HG03469 (cell line): ENCODE measurements at regions not wholly inside any gene's neighbourhood (a gene's known extent, or its start where the extent isn't known, plus 50 kb on each side); places are given as distances from the start of the nearest gene placed in this dataset.

Source experiments
- ATAC-seq: cut with Tn5 transposase; IDR thresholded peaks from one replicate; pipeline ENCODE4 v1.9.1; 2021; ENCODE audit warnings: mild to moderate bottlenecking, moderate library complexity, moderate number of reproducible peaks; ENCODE audit not compliant: unreplicated experiment

DNA sequence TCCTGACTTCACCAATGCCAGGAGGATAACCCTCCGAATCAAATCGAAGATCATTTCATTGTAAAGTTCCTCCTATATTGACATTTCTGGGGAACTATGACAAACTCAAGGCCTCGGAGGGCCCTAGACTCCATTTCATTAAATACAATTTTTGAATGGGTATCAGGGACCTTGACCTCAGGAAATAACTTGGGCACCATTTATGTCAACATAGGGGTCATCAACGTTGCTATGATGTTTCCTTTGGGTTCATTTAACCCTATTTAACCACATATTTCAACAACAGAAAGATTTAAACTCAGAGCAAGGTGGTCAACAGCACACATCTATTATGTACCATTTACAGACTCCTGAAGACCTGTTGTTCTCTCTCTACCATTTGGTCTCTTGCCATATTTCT, 395.1 kb downstream of the TRIML1 start:
- ATAC-seq: no peak

DNA sequence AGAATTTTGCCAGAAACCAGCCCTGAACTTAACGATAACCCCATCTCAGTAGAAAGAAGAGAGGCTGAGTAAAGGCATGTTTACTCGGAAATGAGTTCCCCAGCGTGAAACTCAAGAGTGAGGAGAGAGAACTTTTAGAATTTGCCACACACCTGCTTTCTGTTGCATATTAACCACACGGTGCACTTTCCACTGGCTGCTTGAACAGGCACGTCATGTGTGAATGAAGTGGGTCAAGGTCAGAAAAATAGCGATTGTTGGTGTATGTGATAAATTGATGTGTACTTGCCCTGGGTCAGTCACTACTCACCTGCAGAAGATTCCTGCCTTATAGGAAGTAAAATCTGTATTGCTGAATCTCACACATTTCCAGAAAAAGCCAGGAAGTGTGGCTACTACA, 395.7 kb downstream of the TRIML1 start:
- ATAC-seq: no peak

DNA sequence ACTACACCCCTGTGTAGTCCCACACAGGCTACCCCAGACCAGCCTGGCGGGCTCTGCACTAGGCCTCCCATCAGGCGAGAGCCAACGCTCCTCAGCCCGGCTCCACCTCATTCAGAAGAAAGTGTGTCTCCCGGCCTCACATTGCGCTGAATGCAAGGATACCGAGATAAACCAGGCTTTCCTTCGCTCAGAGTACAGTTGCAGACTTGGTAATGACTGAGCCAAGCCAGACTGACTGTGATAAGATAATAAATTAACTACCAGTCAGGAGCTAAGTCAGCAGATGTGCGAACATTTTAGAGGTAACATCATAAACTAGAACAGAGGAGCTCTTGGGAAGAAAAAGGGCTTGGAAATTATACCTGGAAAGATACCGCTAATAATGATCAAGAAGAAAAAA, 397.6 kb downstream of the TRIML1 start:
- no peak for ATAC-seq

DNA sequence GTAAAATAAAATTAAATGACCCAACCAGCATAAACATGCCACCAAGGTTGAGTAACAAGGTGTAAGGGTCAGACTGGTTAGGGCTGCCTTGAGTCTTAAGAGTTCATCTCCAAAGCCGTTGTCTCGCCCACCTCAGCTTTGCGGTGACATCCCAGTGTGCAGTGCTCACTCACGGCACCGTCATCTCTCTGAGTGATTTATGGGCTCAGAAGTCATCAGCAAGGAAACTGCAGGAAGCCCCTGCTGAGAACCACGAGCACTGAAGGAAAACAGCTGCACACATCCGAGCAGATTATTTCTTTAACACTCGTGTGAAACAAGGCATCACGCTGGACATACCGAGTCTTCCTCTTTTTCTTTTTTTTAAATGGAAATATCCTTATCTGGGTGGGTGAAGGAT, 411.1 kb downstream of the TRIML1 start:
- ATAC-seq: no peak

DNA sequence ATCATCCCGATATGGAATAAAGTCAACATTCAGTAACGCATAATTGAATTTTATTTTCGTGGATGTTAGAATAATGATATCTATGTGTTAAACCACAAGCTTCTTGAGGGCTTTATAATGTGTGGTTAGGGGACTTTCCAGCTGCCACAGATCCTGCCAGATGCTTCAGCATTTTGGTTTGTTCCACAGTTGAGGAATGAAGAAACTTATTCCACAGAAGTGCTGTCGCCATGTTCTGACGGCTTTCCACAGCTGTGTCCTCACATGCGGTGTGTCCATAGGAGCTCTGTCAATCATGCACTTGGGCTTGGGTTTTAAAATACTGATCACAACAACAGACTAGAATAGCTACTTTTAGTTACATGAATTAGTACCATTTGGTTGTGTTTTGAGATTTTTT, 411.9 kb downstream of the TRIML1 start:
- no peak for ATAC-seq

DNA sequence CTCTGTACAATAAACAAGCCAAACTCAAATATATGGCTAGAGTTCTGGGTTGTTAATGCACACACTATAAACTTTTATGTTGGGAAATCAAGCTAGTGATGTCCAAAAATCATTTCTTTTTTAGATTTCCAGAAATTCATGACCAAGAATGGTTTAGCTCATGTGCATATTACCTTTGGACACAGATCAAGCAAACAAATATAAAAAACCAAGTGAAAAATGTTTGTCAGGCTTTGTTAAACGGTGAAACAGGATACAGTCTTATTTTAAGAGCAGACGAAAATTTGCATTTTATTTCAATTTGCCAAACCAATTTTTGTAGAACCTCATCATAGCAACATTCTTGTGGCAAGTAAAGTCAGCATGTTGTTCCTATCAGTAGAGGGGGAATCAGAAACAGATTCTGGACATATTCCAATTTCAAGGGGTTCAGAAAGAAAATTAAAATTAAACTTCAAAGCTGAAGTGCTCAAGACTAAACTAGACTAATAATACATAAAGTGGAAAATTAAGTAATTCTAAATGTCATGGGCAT, 413.6 kb downstream of the TRIML1 start:
- no peak for ATAC-seq

DNA sequence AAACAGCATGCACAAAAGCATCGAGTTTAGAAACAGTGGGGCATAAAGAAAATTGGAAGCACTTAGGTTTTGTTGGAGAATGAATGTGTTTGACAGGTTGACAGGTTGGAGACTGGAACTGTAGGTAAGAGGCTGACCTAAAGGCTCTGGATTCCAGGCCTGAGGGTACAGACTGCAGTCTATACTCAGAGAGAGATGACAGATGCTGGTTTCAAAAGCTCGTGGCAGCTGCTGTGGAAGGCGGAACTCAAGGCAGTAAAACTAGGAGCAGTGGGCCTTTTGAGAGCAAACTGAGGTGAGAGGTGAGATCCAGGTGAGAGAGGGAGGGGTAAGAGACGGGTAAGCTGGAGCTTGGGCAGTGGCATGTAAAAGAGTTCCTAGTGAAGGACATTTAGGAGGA, 415.2 kb downstream of the TRIML1 start:
- no peak for ATAC-seq

DNA sequence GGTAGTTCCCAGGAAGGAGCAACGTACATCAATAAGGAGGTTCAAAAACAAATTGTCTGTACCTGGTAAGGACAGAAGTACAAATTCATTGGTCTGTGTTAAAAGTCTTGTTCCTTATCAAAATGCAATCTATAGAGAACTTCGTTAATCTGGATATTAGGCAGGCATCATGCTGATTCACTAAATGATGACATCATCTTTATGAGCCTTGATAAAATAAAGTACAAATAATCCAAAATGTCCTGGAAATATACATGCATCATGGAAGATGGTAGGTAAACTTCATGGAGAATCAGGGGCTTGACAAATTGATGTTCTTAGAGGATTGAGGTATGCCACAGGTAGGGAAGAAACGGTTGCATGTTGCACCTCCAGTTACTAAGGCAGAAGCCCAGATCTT, 433.9 kb downstream of the TRIML1 start:
- no peak for ATAC-seq

DNA sequence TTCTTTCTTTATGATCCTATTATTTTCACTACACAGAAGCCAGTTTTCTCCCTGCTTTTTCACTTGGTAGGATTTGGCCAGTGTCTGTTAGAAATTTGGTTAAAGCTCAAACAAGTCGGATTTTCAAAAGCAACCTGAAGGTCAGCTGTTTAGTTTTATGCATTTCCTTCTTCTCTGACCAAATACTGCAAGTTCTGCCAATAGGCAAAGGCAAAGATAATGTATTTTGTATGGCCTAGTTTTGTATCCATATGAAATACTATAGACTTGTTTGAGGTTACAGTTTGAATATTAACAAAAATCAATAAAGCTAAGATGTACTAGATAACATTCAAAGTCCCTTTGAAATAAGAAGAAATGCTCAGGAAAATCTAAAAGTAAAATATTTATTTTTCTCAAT, 439.4 kb downstream of the TRIML1 start:
- ATAC-seq: no peak

DNA sequence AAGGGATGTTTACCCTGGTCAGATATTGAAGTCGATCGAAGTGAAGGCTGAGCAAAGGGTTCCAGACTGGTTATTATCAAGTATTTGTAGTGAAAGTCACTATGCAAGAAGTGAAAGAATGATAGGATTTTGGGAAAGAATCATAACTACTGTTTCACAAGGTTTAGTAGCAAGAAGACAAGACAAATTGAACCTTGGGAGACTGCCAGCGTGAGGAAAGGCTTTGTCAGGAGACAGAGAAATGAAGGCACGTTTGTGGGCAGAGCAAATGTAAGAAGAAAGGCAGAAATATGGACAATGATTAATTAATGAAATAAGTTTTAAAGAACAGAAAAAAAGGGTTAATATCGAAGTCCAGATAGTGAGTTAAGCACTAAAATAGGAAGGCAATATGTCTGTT, 456.8 kb downstream of the TRIML1 start:
- ATAC-seq: no peak

DNA sequence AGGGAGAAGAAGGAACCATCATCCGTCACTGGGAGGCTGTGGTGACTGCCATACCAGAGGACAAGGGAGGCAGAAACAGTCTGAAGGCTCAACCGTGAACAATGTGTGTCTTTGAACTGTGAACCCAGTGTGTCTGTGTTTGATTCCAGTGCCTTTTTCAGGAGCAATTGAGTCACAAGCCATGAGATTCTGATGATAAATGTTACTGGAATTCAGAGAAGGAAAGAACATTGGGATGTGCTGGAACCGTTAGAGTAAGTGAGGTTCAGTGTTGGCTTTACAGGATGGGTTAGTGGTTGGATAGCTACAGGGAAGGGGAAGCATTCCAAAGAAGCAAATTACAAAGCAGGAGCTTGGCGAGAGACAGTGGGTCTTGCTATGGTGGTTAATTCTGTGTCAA, 464.4 kb downstream of the TRIML1 start:
- no peak for ATAC-seq

DNA sequence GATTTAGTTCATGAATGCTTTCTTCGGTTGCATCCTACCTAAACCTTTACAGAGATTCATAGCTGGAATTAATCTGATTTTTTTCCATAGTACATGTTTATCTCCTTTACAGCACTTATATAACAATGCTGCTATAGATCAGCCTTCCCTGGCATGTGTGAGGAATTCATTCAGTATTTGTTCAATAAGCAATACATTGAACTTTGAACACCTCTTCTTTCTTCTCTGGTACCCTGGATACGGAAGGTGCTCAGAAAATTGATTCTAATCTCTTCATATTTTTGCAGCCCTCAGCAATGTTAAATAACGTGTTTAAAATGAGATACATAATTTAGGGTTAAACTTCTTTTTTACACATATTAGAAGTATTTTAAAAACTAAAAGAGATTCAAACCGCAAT, 467.4 kb downstream of the TRIML1 start:
- no peak for ATAC-seq

DNA sequence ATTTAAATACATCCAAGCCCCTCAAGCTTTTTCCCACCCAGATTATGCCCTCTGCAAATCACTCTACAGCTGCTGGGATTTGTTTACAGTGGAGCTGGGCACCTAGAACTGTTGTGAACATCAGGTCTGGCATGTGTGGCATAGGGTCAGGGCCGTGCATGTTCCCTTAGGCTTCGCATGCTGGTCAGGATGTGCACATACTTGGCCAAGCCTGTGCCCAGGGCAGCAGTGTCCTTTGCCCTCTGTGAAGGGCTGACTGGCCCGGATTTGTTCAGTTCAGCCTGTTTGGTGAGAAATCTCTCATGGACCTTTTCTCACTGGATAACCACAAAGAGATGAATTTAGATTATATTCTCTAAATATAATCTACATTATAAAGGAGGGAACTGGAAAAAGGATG, 471.9 kb downstream of the TRIML1 start:
- ATAC-seq: no peak

DNA sequence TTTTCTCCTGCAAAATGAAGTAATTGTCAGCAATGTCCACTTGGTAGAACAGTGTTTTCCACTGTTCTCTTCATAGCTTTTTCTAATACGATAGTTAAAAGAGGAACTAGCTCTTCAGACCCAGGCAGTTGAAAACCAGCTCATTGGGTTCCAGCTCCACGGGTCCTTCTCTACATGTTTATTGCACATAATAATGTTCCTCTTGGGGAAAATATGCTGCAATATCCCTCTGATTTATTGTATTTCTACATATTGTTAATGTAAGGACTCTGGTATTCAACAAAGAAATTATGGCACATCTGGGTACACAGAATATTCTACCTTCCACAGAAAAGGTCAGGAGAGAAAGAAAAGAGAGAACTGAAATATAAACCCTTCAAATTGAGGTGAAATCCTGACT, 473.4 kb downstream of the TRIML1 start:
- no peak for ATAC-seq

DNA sequence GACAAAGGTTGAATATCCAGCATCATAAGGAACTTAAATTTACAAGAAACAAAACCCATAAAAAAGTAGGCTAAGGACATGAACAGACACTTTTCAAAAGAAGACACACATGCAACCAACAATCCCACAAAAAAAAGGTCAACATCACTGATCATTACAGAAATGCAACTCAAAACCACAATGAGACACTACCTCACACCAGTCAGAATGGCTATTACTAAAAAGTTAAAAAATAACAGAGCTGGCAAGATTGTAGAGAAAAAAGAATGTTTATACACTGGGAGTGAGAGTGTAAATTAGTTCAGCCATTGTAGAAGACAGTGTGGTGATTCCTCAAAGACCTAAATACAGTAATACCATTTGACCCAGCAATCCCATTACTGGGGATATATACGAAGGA, 474.7 kb downstream of the TRIML1 start:
- ATAC-seq: no peak

DNA sequence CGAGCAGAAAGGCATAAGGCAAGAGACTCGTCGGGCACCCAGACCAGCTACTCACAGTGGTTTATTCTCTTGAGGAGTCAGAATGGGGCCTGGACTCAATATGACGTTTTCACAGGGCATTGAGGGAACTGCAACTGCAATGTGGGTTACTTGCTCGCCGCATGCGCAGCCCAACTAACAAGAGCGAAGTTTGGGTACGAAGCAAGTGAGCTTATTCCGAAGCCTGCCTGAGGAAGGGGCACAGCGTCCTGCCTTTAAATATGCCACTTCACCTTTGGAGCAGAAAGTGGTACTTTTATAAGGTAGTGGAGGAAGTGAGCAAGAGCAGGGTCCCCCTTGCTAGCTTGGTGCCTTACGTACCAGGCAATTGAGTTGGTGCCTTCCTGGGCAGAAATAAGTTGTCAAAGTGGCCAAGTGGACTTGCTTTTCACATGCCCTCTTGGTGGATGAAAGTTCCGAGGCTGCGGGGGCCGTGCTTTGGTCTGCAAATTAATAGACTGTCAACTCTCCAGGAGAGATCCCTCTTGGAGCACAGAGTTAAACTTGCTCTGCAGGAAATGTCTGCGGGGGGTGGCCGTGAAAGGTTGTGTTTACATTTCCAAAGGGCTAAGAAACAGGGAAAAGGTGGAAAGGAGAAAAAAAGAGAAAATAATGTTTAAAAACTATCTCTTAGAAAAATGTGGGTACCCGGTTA, 480.4 kb downstream of the TRIML1 start:
- ATAC-seq: no peak

DNA sequence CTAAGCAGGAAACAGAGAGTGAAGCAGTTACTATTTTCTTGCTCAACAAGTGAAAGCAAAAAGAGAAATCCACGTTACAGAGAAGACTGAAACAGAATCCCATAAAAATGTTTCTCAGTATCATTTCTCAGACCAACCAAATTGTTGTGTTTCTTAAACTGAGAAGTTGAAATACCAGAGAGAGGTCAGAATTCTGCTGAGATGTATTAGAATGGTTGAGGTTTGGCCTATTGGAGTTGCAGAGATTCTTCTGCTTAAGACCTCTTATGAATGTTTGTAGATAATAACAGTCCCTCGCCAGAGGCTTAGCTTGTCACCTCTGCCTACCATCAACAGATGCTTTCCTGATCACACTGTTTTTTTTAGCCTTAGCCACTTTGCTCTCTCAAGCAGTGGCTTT, 481.4 kb downstream of the TRIML1 start:
- no peak for ATAC-seq

DNA sequence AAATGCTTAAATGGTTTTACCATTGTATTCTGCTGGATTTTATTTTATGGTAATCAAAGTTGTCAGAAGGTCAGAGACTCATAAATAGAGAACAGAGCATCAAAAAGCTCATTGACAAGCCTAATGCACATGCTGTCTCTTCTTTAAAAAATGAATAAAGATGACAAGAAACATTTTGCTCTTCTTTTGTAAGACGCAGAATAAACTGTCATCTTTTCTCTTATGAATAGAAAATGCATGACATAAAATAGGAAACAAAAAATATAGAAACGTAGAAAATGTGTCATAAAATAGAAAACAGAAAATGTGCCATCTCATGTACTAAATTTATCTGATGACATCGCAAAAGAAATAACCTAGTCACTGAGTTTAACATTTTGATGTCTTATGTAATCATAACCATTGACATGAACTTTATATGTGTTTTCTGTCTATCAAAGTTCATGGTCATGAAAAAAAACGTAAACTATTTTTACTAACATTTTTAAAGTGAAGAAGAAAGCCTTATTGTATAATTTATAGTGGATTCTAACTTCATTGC, 484.1 kb downstream of the TRIML1 start:
- ATAC-seq: no peak

DNA sequence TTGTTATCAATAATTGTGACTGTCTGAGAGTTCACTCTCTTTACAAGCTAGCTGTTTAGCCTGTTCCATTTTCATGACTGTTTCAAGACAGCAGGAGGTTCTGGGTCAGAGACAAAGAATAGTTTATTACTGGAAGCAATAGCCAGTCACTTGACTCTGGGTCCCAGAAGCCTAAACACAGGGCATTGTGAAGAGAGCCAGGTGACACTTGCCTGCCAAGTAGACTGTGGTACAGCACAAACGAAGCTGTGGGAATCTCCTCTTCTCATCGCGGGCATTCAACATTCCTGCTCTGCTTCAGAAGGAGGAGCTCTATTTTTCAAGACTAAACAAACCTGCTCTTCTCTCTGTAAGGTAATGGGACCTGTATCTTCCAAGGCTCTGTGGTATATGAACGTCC, 485.1 kb downstream of the TRIML1 start:
- no peak for ATAC-seq

DNA sequence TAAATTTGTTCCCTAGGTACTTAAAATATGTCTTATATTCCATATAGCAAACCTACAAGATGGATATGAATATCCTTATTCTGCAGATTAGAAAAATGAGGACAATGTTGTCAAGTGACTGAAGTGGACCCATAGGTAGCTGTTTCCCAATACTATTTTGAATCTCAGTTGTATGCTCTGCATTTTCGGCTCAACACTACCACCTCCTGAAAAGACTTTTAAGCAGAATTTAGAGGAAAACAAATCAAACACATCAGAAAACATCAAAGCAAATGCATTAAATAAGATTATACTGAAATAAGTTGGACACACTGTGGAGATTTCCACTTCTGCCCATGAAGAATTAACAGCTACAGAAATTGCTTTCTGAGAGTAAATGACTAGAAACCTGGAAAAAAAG, 488.7 kb downstream of the TRIML1 start:
- ATAC-seq: no peak

DNA sequence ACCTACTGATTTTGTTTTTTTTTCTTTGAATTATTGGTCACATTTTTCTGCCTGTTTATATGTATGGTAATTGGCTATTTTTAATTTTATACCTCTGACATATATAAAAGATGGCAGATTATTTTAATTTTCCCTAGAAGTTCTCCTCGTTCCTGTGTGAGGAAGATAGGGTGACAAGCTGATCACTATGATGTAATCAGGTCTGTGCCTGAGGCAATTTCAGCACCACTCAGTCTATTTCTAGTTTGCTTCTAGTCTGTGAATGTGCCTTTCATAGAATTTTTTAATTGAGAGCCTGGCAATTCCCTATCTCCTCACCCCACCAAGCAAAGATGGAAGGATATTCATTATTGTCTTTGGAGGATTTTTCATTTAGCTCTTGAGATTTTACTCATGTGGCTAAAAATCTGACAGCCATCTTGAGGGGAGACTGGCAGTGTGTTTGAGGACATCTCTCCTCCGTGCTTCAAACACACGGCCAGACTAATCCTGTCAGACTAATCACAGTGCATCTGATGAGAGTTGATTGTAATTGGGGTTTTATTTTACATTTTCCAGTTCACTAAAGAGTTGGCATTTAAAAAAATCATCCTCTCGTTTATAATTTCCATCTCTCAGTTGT, 500.3 kb downstream of the TRIML1 start:
- ATAC-seq: no peak

DNA sequence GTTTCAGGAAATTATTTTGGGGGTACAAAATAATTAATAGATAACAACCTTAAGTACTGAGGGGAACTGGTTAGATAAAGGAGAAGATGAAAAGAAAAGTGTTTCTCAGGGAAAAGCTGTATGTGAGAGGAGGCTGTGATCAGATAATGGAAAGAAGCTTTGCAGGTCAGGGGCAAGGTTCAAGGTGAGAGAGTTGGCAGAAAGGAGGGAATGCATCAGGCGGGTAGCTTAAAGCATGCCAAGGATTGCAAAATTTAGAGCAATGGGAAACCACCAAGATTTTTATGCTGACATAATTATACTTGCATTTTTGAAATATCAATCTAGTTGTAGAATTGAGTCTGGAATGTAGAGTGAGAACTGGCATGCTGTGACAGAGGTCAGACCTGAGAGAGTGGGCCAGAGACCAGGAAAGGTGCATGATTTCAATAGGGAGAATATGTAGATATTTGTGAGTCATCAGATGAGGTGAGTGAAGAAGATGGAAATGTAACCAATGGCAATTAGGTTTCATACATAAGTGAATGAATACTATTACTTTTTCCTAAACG, 508.7 kb downstream of the TRIML1 start:
- ATAC-seq: no peak
